A549 (cell line): ENCODE measurements at regions not wholly inside any gene's neighbourhood (a gene's known extent, or its start where the extent isn't known, plus 50 kb on each side); places are given as distances from the start of the nearest gene placed in this dataset.
"Not testable (repeated sequence)": the region's sequence is repeated elsewhere in the genome, so short reads cannot be mapped to it uniquely, and the experiment has no call there.

ENCODE experiments used
- BHLHE40 ChIP-seq: IDR thresholded peaks from 2 replicates; pipeline ENCODE4 v1.6.1; 2012; ENCODE audit warnings: low read depth, low read length, inconsistent platforms
- JUNB ChIP-seq: fragments of >200 bp; sonication (Bioruptor Twin); formaldehyde crosslinking; IDR thresholded peaks from 2 replicates; pipeline ENCODE4 v1.6.1; 2016
- MYC ChIP-seq: IDR thresholded peaks from 2 replicates; pipeline ENCODE4 v1.6.1; 2012; ENCODE audit warnings: mild to moderate bottlenecking, inconsistent platforms, low read length, improper control_type of control experiment, borderline replicate concordance
- POLR2A ChIP-seq: IDR thresholded peaks from 2 replicates; pipeline ENCODE4 v1.6.1; 2012; ENCODE audit warnings: mild to moderate bottlenecking, low read length
- RAD21 ChIP-seq, 2 experiments: fragments of >200 bp in 1 of 2; sonication (Bioruptor Twin) in 1 of 2; formaldehyde crosslinking in 1 of 2; IDR thresholded peaks in 1 of 2; conservative IDR thresholded peaks in 1 of 2; 2 replicates in 1 of 2; 3 replicates in 1 of 2; pipeline ENCODE4 v1.6.1; 2012 to 2018; ENCODE audit warnings: inconsistent platforms in 1 of 2
- SMC3 ChIP-seq: fragments of >200 bp; sonication (Bioruptor Twin); formaldehyde crosslinking; IDR thresholded peaks from 3 replicates; pipeline ENCODE4 v1.6.1; 2018; ENCODE audit warnings: inconsistent platforms
- USF2 ChIP-seq: fragments of 450-650 bp; IDR thresholded peaks from 2 replicates; pipeline ENCODE4 v1.6.1; 2014; ENCODE audit warnings: antibody characterized with exemption
- TF ChIP-seq, protein P1 (sequence below): fragments of >200 bp; sonication (Bioruptor Twin); formaldehyde crosslinking; IDR thresholded peaks from 3 replicates; pipeline ENCODE4 v1.5.1; 2016

DNA sequence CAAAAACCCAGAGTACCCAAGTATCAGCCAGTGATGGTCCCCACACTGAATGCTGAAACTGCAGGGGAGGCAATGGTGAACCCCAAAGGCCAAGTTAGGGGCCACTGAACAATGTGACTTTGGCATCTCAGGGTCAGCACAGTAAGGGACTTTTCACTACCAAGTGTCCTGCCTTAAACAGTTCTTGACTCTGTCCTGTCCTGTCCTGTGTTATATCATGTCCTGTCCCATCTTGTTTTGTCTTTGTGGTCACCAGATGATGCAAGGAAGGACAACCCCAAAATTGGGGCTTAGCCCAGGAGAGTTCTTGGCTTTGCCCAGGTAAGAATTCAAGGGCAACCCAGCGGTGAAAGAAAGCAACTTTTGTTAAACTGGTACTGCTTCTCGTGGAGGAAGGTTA, 105.0 kb downstream of the PPIAL4A start:
- TF ChIP-seq, protein P1, sequence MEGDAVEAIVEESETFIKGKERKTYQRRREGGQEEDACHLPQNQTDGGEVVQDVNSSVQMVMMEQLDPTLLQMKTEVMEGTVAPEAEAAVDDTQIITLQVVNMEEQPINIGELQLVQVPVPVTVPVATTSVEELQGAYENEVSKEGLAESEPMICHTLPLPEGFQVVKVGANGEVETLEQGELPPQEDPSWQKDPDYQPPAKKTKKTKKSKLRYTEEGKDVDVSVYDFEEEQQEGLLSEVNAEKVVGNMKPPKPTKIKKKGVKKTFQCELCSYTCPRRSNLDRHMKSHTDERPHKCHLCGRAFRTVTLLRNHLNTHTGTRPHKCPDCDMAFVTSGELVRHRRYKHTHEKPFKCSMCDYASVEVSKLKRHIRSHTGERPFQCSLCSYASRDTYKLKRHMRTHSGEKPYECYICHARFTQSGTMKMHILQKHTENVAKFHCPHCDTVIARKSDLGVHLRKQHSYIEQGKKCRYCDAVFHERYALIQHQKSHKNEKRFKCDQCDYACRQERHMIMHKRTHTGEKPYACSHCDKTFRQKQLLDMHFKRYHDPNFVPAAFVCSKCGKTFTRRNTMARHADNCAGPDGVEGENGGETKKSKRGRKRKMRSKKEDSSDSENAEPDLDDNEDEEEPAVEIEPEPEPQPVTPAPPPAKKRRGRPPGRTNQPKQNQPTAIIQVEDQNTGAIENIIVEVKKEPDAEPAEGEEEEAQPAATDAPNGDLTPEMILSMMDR = not testable (repeated sequence)
- not testable (repeated sequence) for TF ChIP-seq MYC; SMC3; RAD21 (conservative IDR thresholded peaks at IDR 0.05 in 1 of 2, IDR thresholded peaks at IDR 0.05 in 1 of 2); POLR2A; JUNB; USF2; BHLHE40
